GM20000 (cell line): ENCODE measurements at regions not wholly inside any gene's neighbourhood (a gene's known extent, or its start where the extent isn't known, plus 50 kb on each side); places are given as distances from the start of the nearest gene placed in this dataset.

ENCODE experiments used
- DNase-seq: peaks from one replicate; pipeline ENCODE4 v3.0.0; 2012; ENCODE audit warnings: low spot score
- CTCF ChIP-seq: IDR thresholded peaks from 2 replicates; pipeline ENCODE4 v1.5.1; 2012; ENCODE audit warnings: mild to moderate bottlenecking, control low read depth; ENCODE audit errors: extremely low read depth, missing control alignments

- no peak for DNase-seq
- no peak for TF ChIP-seq CTCF
These were observed 398.5 kb downstream of the VPS13C start for GRCh38 chr15:61661791-61662190.

- DNase-seq, result no peak
- TF ChIP-seq CTCF, result no peak
These were observed 399.7 kb downstream of the VPS13C start for GRCh38 chr15:61660579-61660978.

GRCh38 chr15:61659566-61660190 lies 400.6 kb downstream of the VPS13C start:
- TF ChIP-seq CTCF, result no peak

GRCh38 chr15:61657461-61657860 lies 402.8 kb downstream of the VPS13C start:
- no peak for TF ChIP-seq CTCF
- no peak for DNase-seq

More at GRCh38 chr15:61659566-61660190, 400.6 kb downstream of the VPS13C start:
- DNase-seq, result no peak

DNA sequence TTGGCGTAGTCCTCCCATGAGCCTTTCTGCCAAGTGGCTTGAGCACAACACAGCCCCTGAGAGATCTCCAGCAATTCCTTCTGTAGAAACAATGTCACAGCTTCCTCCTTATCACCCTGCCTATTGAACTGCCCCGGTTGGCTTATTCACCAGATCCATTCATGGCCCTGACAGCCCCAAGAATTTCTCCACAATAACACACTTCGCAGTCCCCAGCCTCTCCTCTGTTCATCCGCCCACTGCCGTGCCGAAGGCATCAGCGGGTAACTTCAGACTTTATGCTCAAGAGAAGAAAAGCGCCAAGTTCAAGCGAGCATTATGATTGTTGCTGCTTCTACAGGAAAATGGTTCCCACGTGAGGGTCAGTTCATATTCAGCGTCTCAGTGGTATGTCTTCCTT lies 403.9 kb downstream of the VPS13C start:
- TF ChIP-seq CTCF, result no peak
- no peak for DNase-seq

- no peak for DNase-seq
- TF ChIP-seq CTCF, result no peak
These were observed 404.4 kb downstream of the VPS13C start for GRCh38 chr15:61655881-61656280.

GRCh38 chr15:61654918-61655317 lies 405.3 kb downstream of the VPS13C start:
- TF ChIP-seq CTCF, result no peak
- no peak for DNase-seq
